Spleen (tissue), 11 donors: ENCODE measurements at regions not wholly inside any gene's neighbourhood (a gene's known extent, or its start where the extent isn't known, plus 50 kb on each side); places are given as distances from the start of the nearest gene placed in this dataset.

ENCODE experiments used
- DNase-seq: peaks from one replicate; pipeline ENCODE4 v3.0.0-alpha.2; 2020
- H3K27ac ChIP-seq, 8 donors: fragments of 200-600 bp; sonication (generic) in 7 of 8; 1 replicate in 4 of 8; 2 replicates in 4 of 8; pipeline versions ENCODE4 v1.5.0 to v1.8.0; 2016 to 2021; ENCODE audit warnings: inconsistent platforms in 4 of 8, mild to moderate bottlenecking in 4 of 8, moderate library complexity in 1 of 8
- H3K27me3 ChIP-seq, 7 donors: fragments of 200-600 bp; sonication (generic) in 6 of 7; replicated peaks in 1 of 7; 1 replicate in 4 of 7; 2 replicates in 3 of 7; pipeline versions ENCODE4 v1.5.0 to v1.8.0; 2016 to 2021; ENCODE audit warnings: inconsistent platforms in 3 of 7, mild to moderate bottlenecking in 1 of 7
- H3K36me3 ChIP-seq, 6 donors: fragments of 200-600 bp; sonication (generic) in 5 of 6; 1 replicate in 4 of 6; 2 replicates in 2 of 6; pipeline versions ENCODE4 v1.5.0 to v1.8.0; 2016 to 2021; ENCODE audit warnings: inconsistent platforms in 2 of 6
- H3K4me1 ChIP-seq, 6 donors: fragments of 200-600 bp; sonication (generic) in 5 of 6; 1 replicate in 3 of 6; 2 replicates in 3 of 6; pipeline versions ENCODE4 v1.5.0 to v1.8.0; 2016 to 2021; ENCODE audit warnings: inconsistent platforms in 3 of 6
- H3K4me3 ChIP-seq, 8 donors: fragments of 200-600 bp; sonication (generic) in 7 of 8; 1 replicate in 4 of 8; 2 replicates in 4 of 8; pipeline versions ENCODE4 v1.5.0 to v1.8.0; 2016 to 2021; ENCODE audit warnings: inconsistent platforms in 4 of 8, mild to moderate bottlenecking in 4 of 8, moderate library complexity in 2 of 8
- H3K9me3 ChIP-seq, 8 donors: fragments of 200-600 bp; sonication (generic) in 7 of 8; 1 replicate in 4 of 8; 2 replicates in 4 of 8; pipeline versions ENCODE4 v1.5.0 to v1.8.0; 2016 to 2021; ENCODE audit warnings: inconsistent platforms in 4 of 8
- POLR2A ChIP-seq, 3 donors: fragments of 450-650 bp; IDR thresholded peaks; one replicate each; pipeline ENCODE4 v1.5.1; 2017; ENCODE audit warnings: antibody characterized with exemption in 3 of 3, mild to moderate bottlenecking in 1 of 3
- POLR2AphosphoS5 ChIP-seq, 3 donors: sonication (generic); formaldehyde crosslinking; IDR thresholded peaks; one replicate each; pipeline ENCODE4 v1.5.1; 2017; ENCODE audit warnings: antibody characterized with exemption in 3 of 3
- WGBS, 5 donors: extraction: QIAGEN DNeasy Blood & Tissue Kit in 3 of 5; methylation state at CpG; one replicate each; pipeline versions ENCODE4 v1.1.5 to v1.1.7; 2013 to 2018; 5-methylcytosine and 5-hydroxymethylcytosine counted together
- intact Hi-C: fragments of 100-400 bp; cut with DNase I; formaldehyde crosslinking; loops from one replicate; pipeline ENCODE4 v1.15.0; 2023; ENCODE audit warnings: low total_unique reads
- TF ChIP-seq, protein P1 (sequence below), 11 experiments: fragments of 200-600 bp in 7 of 11; fragments of 450-650 bp in 4 of 11; sonication (generic) in 4 of 11; IDR thresholded peaks in 8 of 11; conservative IDR thresholded peaks in 3 of 11; 1 replicate in 7 of 11; 2 replicates in 4 of 11; pipeline versions ENCODE4 v1.4.0 to v1.8.0; 2016 to 2021; ENCODE audit warnings: antibody characterized with exemption in 11 of 11, inconsistent platforms in 4 of 11, mild to moderate bottlenecking in 1 of 11
- donor health status: healthy with polysubstance abuse.
- donor health status: DM: no; HTN: no; CAD: no; lungs with moderate emphysema.
- donor health status: DM: no; HTN: no; CAD: no.
- donor health status: Bipolar disorder and iron deficiency.
- donor health status: healthy.
- donor health status: DM: no; HTN: no; CAD: no.
- donor health status: DM: yes; HTN: yes; CAD: no.

DNA sequence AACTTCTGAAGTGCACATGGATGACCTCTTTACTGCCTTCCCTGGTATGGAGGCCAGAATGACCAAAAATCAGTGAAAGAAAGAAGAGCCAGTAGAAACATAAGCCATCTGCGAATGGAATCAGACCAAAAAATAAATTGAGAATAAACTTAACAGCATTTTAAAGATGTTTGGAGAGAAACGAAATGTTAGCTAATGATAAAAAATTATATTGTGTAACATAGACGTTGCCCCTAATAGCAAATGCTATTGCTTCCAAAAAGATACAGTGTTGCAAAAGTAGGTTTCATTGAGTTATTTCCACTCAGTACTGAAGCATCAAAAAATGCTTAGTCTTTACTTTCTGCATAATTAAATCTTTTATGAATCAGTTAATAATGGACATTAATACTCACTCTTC, 371.7 kb downstream of the LIG4 start:
- no peak for DNase-seq

GRCh38 chr13:107843281-107843680, 372.1 kb downstream of the LIG4 start:
- H3K9me3 ChIP-seq: no peaks in the 10 kb centered on the region
- no peaks in the 10 kb centered on the region for H3K27me3 ChIP-seq
- no peak overlapping the region for H3K27ac ChIP-seq
- H3K36me3 ChIP-seq: no peaks in the 10 kb centered on the region
- no peak for DNase-seq
- intact Hi-C loops: no loop called here
- TF ChIP-seq POLR2A (IDR thresholded peaks at IDR 0.05): no peak
- no peak for TF ChIP-seq POLR2AphosphoS5 (IDR thresholded peaks at IDR 0.05)
- TF ChIP-seq, protein P1, sequence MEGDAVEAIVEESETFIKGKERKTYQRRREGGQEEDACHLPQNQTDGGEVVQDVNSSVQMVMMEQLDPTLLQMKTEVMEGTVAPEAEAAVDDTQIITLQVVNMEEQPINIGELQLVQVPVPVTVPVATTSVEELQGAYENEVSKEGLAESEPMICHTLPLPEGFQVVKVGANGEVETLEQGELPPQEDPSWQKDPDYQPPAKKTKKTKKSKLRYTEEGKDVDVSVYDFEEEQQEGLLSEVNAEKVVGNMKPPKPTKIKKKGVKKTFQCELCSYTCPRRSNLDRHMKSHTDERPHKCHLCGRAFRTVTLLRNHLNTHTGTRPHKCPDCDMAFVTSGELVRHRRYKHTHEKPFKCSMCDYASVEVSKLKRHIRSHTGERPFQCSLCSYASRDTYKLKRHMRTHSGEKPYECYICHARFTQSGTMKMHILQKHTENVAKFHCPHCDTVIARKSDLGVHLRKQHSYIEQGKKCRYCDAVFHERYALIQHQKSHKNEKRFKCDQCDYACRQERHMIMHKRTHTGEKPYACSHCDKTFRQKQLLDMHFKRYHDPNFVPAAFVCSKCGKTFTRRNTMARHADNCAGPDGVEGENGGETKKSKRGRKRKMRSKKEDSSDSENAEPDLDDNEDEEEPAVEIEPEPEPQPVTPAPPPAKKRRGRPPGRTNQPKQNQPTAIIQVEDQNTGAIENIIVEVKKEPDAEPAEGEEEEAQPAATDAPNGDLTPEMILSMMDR (IDR thresholded peaks at IDR 0.05 in 8 of 11, conservative IDR thresholded peaks at IDR 0.05 in 3 of 11): no peak
- 70 to 75% (median 74%) methylated on average over 4 of the region's 4 CpGs for WGBS, 5 donors
- no peak overlapping the region for H3K4me3 ChIP-seq
- H3K4me1 ChIP-seq: no peaks in the 10 kb centered on the region

More for the DNA sequence above, 371.7 kb downstream of the LIG4 start:
- 75 to 81% (median 77%) methylated on average over 3 of the region's 3 CpGs for WGBS, 5 donors
- Histone ChIP-seq H3K27me3 (no peaks in the 10 kb centered on the region), H3K4me3 (no peak overlapping the region), H3K4me1 (no peaks in the 10 kb centered on the region), H3K36me3 (no peaks in the 10 kb centered on the region), H3K27ac (no peak overlapping the region), H3K9me3 (no peaks in the 10 kb centered on the region)
- TF ChIP-seq POLR2A (IDR thresholded peaks at IDR 0.05) (no peak), POLR2AphosphoS5 (IDR thresholded peaks at IDR 0.05) (no peak)
- TF ChIP-seq, protein P1 (IDR thresholded peaks at IDR 0.05 in 8 of 11, conservative IDR thresholded peaks at IDR 0.05 in 3 of 11): no peak
- intact Hi-C loops: no loop called here

DNA sequence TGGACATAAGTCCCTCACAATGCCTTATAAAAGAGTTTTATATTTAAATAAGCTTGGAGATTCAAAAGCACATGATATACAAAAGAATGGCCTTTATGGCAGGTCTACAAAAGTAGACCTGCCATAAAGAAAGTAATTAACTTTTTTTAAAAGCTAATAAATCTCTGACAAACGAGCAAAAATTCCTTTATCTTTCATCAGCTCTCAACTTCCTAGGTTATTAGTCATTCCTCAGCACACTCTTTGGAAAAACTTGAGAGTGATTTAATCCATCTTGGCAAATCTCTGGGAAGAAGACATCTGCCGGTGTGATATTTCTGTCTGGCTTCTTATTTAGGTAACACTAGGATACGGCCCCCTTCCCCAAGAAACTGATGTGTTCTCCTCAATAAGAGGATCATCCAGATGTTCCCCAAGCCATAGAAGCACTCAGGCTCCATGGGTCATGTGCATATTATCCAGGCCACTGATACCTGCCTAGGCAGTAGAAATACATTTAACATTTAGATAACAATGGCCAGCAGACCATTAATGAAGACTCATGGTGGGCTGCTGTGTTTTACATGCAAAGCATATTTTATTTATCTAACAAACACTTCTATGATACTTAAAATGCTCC, 372.7 kb downstream of the LIG4 start:
- DNase-seq: no peak
- no peaks in the 10 kb centered on the region for H3K27me3 ChIP-seq
- no peaks in the 10 kb centered on the region for H3K36me3 ChIP-seq
- WGBS, 5 donors: 50 to 65% (median 58%) methylated on average over 3 of the region's 3 CpGs
- intact Hi-C loops: no loop called here
- no peak for TF ChIP-seq POLR2A (IDR thresholded peaks at IDR 0.05)
- TF ChIP-seq, protein P1 (IDR thresholded peaks at IDR 0.05 in 8 of 11, conservative IDR thresholded peaks at IDR 0.05 in 3 of 11): no peak
- TF ChIP-seq POLR2AphosphoS5 (IDR thresholded peaks at IDR 0.05): no peak
- no peaks in the 10 kb centered on the region for H3K4me1 ChIP-seq
- no peaks in the 10 kb centered on the region for H3K9me3 ChIP-seq
- H3K4me3 ChIP-seq: no peak overlapping the region
- H3K27ac ChIP-seq: no peak overlapping the region

- H3K4me1 ChIP-seq: no peaks in the 10 kb centered on the region
- intact Hi-C loops: no loop called here
- H3K27me3 ChIP-seq: no peaks in the 10 kb centered on the region
- DNase-seq: no peak
- peaks cover 0 to 3% (median 0%) of the 10 kb centered on the region in 8 donors for H3K9me3 ChIP-seq
- H3K4me3 ChIP-seq: no peak overlapping the region
- H3K36me3 ChIP-seq: no peaks in the 10 kb centered on the region
- WGBS, 5 donors: 87 to 93% (median 88%) methylated on average over 3 of the region's 3 CpGs
- H3K27ac ChIP-seq: no peak overlapping the region
- TF ChIP-seq, protein P1 (IDR thresholded peaks at IDR 0.05 in 8 of 11, conservative IDR thresholded peaks at IDR 0.05 in 3 of 11): no peak
- TF ChIP-seq POLR2AphosphoS5 (IDR thresholded peaks at IDR 0.05): no peak
- no peak for TF ChIP-seq POLR2A (IDR thresholded peaks at IDR 0.05)
Observed at GRCh38 chr13:107838588-107839161, 376.7 kb downstream of the LIG4 start.
